ENCODE measurements at regions not wholly inside any gene's neighbourhood (a gene's known extent, or its start where the extent isn't known, plus 50 kb on each side); places are given as distances from the start of the nearest gene placed in this dataset.

DNA sequence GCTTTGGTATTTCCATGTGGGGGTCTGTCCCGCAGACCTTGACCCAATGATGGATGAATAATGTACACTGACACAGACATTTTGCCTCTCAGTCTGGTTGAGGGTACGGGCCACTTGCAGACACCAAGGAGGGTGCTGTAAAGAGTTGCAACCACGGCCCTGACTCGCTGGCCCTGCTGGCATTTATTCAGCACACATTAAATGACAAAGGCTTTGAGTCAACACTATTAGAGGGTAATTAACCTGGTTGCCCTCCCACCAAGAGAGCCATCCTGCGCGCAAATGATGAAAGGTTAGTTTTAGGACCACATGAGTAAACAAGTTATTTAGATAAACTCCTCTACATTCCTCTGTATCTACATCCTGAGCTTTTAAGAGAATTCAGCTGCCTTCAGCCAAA is 308.9 kb upstream of the MMS22L start:
- DNase-seq (ENCODE audit: low read depth, low spot score) = no peak

GRCh38 chr6:97594844-97595243 is 311.8 kb upstream of the MMS22L start:
- H3K36me3 ChIP-seq (ENCODE audit: control insufficient read depth in 1 of 2, insufficient read depth in 2 of 2, low read length in 2 of 2) = no peaks in the 10 kb centered on the region
- H4K20me1 ChIP-seq (ENCODE audit: insufficient read depth) = no peaks in the 10 kb centered on the region
- H2AFZ ChIP-seq (ENCODE audit: low read depth, low read length, poor library complexity, severe bottlenecking) = no peak overlapping the region
- ATAC-seq (no peak), DNase-seq (ENCODE audit: low read depth, low spot score) (no peak)
- no peaks in the 10 kb centered on the region for H3K79me2 ChIP-seq (ENCODE audit: insufficient read depth, low read length)
- no peak overlapping the region for H3K27ac ChIP-seq (ENCODE audit: low read depth, low read length)
- H3K9ac ChIP-seq (ENCODE audit: low read length) = no peak overlapping the region
- no peak overlapping the region for H3K4me2 ChIP-seq (ENCODE audit: low read length)
- no peaks in the 10 kb centered on the region for H3K27me3 ChIP-seq (ENCODE audit: insufficient read depth, low read length)
- RAD21 ChIA-PET (ENCODE audit: low non-redundant PET in 1 of 2, low total read pairs in 2 of 2, uncharacterized antibody in 2 of 2, unreplicated experiment in 2 of 2) = no interaction called here
- no peak overlapping the region for H3K4me3 ChIP-seq (replicated peaks in 1 of 2; ENCODE audit: low read depth in 1 of 2, low read length in 2 of 2)
- POLR2A ChIA-PET = no interaction called here
- intact Hi-C loops (cut with micrococcal nuclease) = no loop called here
- BruUV-seq (replicated peaks) = no TSS peak
- no peaks in the 10 kb centered on the region for H3K9me2 ChIP-seq (ENCODE audit: insufficient read depth)
- H3K4me1 ChIP-seq (ENCODE audit: control insufficient read depth in 1 of 2, insufficient read depth in 2 of 2, low read length in 2 of 2) = peaks cover 0 to 5% of the 10 kb centered on the region in 2 experiments; a peak in 1 of 4 replicates
- H3K9me3 ChIP-seq (ENCODE audit: control insufficient read depth in 1 of 2, insufficient read depth in 1 of 2, low read depth in 1 of 2, low read length in 2 of 2) = no peaks in the 10 kb centered on the region
- CTCF ChIA-PET = no interaction called here
- no peak for TF ChIP-seq EGR1 (IDR thresholded peaks at IDR 0.05; ENCODE audit: low read depth)
- TF ChIP-seq CTCF (IDR thresholded peaks at IDR 0.05 in 2 of 3, conservative IDR thresholded peaks at IDR 0.05 in 1 of 3; ENCODE audit: borderline replicate concordance in 1 of 3, insufficient read depth in 1 of 3, low read depth in 2 of 3, low read length in 2 of 3) = no peak
- TF ChIP-seq, protein P1, sequence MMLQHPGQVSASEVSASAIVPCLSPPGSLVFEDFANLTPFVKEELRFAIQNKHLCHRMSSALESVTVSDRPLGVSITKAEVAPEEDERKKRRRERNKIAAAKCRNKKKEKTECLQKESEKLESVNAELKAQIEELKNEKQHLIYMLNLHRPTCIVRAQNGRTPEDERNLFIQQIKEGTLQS (IDR thresholded peaks at IDR 0.05) = no peak
- TF ChIP-seq EZH2 (IDR thresholded peaks at IDR 0.05) = no peak
- no peak for TF ChIP-seq ZFX (IDR thresholded peaks at IDR 0.05)
- TF ChIP-seq CEBPB (IDR thresholded peaks at IDR 0.05; ENCODE audit: low read depth) = no peak
- no peak for TF ChIP-seq ZBTB33 (IDR thresholded peaks at IDR 0.05; ENCODE audit: extremely low read depth, insufficient replicate concordance, low read length)
- TF ChIP-seq SIN3A (IDR thresholded peaks at IDR 0.05; ENCODE audit: low read depth) = no peak
- no peak for TF ChIP-seq TCF7L2 (IDR thresholded peaks at IDR 0.05; ENCODE audit: borderline replicate concordance, extremely low read depth, insufficient read depth, insufficient read length)
- TF ChIP-seq YY1 (IDR thresholded peaks at IDR 0.05; ENCODE audit: extremely low read depth, insufficient replicate concordance, low read depth, low read length) = no peak
- no peak for TF ChIP-seq SRF (IDR thresholded peaks at IDR 0.05; ENCODE audit: low read depth)
- no peak for TF ChIP-seq ELF1 (IDR thresholded peaks at IDR 0.05; ENCODE audit: borderline replicate concordance, low read depth)
- TF ChIP-seq MAX (IDR thresholded peaks at IDR 0.05) = no peak

More for the DNA sequence above, 308.9 kb upstream of the MMS22L start:
- H3K79me2 ChIP-seq (ENCODE audit: insufficient read depth, low read length) = no peaks in the 10 kb centered on the region
- no peaks in the 10 kb centered on the region for H3K9me2 ChIP-seq (ENCODE audit: insufficient read depth)
- no peak overlapping the region for H3K4me3 ChIP-seq (replicated peaks in 1 of 2; ENCODE audit: low read depth in 1 of 2, low read length in 2 of 2)
- no peaks in the 10 kb centered on the region for H4K20me1 ChIP-seq (ENCODE audit: insufficient read depth)
- no peaks in the 10 kb centered on the region for H3K36me3 ChIP-seq (ENCODE audit: control insufficient read depth in 1 of 2, insufficient read depth in 2 of 2, low read length in 2 of 2)
- ChIA-PET POLR2A (no interaction called here), CTCF (no interaction called here), RAD21 (ENCODE audit: low non-redundant PET in 1 of 2, low total read pairs in 2 of 2, uncharacterized antibody in 2 of 2, unreplicated experiment in 2 of 2) (no interaction called here)
- TF ChIP-seq SIN3A (IDR thresholded peaks at IDR 0.05; ENCODE audit: low read depth) (no peak), TCF7L2 (IDR thresholded peaks at IDR 0.05; ENCODE audit: borderline replicate concordance, extremely low read depth, insufficient read depth, insufficient read length) (no peak), EZH2phosphoT487 (IDR thresholded peaks at IDR 0.05; ENCODE audit: borderline replicate concordance) (no peak), ZFX (IDR thresholded peaks at IDR 0.05) (no peak), RAD21 (IDR thresholded peaks at IDR 0.05; ENCODE audit: low read depth) (no peak), JUND (IDR thresholded peaks at IDR 0.05) (no peak), POLR2A (IDR thresholded peaks at IDR 0.05; ENCODE audit: borderline replicate concordance, extremely low read depth, insufficient read depth, insufficient read length) (no peak)
- H3K4me1 ChIP-seq (ENCODE audit: control insufficient read depth in 1 of 2, insufficient read depth in 2 of 2, low read length in 2 of 2) = peaks cover 0 to 5% of the 10 kb centered on the region in 2 experiments; a peak in 1 of 4 replicates
- H3K4me2 ChIP-seq (ENCODE audit: low read length) = no peak overlapping the region
- H3K27ac ChIP-seq (ENCODE audit: low read depth, low read length) = no peak overlapping the region
- intact Hi-C loops (cut with micrococcal nuclease) = no loop called here
- no peak overlapping the region for H3K9ac ChIP-seq (ENCODE audit: low read length)
- H2AFZ ChIP-seq (ENCODE audit: low read depth, low read length, poor library complexity, severe bottlenecking) = no peak overlapping the region
- BruUV-seq (replicated peaks) = no TSS peak
- no peaks in the 10 kb centered on the region for H3K9me3 ChIP-seq (ENCODE audit: control insufficient read depth in 1 of 2, insufficient read depth in 1 of 2, low read depth in 1 of 2, low read length in 2 of 2)
- no peak for ATAC-seq
- no peaks in the 10 kb centered on the region for H3K27me3 ChIP-seq (ENCODE audit: insufficient read depth, low read length)

All from HCT116 (cell line).